AG09319 (cell line): ENCODE measurements at regions not wholly inside any gene's neighbourhood (a gene's known extent, or its start where the extent isn't known, plus 50 kb on each side); places are given as distances from the start of the nearest gene placed in this dataset.

Source experiments
- DNase-seq: peaks from one replicate; pipeline ENCODE4 v3.0.0-alpha.2; 2010; ENCODE audit warnings: low read depth; ENCODE audit errors: extremely low read depth
- TF ChIP-seq, protein P1 (sequence below): IDR thresholded peaks from 2 replicates; pipeline ENCODE4 v1.5.1; 2011; ENCODE audit warnings: low read depth, mild to moderate bottlenecking, inconsistent platforms, low read length, moderate library complexity

DNA sequence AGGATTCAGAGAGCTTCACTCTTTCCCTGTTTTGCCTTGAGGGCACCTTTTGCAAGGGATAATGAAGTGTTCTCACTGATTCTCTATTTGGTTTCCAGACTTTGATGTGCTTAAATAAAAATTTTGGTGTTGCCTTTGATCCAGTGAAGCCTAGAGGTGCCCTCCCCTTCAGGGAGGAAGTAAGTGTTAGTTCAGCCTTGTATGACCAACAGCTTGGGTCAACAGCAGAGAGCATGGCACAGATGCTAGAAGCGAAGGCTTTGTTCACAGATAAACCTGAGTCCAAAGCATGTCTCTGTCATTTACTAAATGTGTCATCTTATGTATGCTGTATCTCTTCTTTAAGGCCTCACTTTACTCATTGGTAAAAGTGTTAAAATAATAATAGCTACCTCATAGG, 52.8 kb upstream of the STXBP6 start:
- no peak for DNase-seq

DNA sequence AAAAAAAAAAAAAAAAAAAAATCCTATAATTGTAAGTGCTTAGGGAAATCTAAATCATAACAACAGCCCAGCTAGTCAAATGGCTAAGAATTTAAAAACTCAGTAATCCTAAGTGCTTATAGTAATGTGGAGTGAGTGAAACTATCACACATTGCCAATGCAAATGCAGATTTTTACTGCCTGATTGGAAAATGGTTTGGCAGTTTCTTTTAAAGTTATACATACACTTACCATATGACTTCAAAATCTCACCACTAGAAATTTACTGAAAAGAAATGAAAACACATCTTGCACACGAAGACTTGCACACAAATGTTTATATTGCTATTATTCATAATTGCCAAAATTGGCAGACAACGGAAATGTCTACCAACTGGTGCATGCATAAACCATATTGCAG, 51.3 kb upstream of the STXBP6 start:
- DNase-seq: no peak
- TF ChIP-seq, protein P1, sequence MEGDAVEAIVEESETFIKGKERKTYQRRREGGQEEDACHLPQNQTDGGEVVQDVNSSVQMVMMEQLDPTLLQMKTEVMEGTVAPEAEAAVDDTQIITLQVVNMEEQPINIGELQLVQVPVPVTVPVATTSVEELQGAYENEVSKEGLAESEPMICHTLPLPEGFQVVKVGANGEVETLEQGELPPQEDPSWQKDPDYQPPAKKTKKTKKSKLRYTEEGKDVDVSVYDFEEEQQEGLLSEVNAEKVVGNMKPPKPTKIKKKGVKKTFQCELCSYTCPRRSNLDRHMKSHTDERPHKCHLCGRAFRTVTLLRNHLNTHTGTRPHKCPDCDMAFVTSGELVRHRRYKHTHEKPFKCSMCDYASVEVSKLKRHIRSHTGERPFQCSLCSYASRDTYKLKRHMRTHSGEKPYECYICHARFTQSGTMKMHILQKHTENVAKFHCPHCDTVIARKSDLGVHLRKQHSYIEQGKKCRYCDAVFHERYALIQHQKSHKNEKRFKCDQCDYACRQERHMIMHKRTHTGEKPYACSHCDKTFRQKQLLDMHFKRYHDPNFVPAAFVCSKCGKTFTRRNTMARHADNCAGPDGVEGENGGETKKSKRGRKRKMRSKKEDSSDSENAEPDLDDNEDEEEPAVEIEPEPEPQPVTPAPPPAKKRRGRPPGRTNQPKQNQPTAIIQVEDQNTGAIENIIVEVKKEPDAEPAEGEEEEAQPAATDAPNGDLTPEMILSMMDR: no peak

More for the DNA sequence above, 52.8 kb upstream of the STXBP6 start:
- TF ChIP-seq, protein P1: no peak
